GM21723 (cell line): ENCODE measurements at regions not wholly inside any gene's neighbourhood (a gene's known extent, or its start where the extent isn't known, plus 50 kb on each side); places are given as distances from the start of the nearest gene placed in this dataset.
"Not testable (repeated sequence)": the region's sequence is repeated elsewhere in the genome, so short reads cannot be mapped to it uniquely, and the experiment has no call there.

Source experiments
- ATAC-seq: cut with Tn5 transposase; IDR thresholded peaks from one replicate; pipeline ENCODE4 v1.9.1; 2021; ENCODE audit warnings: mild to moderate bottlenecking, moderate library complexity; ENCODE audit not compliant: unreplicated experiment

DNA sequence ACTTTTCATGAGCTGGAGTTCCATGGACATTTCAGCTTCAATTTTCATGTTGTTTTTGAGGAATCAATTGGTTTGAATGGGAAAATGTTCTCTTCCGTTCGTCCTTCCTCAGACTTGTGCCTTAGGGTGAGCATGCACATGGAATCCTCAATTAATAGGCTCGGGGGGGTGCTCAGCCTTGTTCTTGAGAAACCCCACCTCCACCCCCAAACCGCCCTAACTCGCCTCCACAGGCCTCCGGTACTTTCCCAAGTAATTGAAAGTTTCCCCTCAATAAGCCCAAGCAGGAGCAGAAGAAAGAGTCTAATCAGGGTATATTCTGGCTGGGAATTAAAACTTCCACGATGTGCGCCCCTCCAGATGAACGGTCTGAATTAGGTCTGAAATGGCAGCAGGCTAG is 945.2 kb downstream of the GRID1 start:
- no peak for ATAC-seq

DNA sequence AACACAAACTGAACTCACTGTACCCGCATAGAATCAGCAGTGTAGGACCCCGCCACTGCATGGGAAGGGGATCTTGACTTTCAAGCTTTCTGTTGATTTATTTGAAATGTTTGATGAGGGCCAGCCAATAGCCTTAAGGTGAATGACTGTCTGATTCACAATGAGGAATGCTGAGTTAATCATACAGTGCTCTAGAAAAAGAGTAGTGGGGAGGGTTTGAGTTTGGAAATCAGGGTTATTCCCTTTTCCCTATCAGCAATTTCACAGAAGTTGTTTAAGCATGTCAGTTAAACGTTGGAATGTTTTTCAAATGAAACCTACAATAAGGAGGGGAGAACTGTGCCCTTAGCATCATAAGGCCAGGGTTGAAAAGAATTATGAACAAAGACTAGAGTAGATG is 937.5 kb downstream of the GRID1 start:
- ATAC-seq, result no peak

DNA sequence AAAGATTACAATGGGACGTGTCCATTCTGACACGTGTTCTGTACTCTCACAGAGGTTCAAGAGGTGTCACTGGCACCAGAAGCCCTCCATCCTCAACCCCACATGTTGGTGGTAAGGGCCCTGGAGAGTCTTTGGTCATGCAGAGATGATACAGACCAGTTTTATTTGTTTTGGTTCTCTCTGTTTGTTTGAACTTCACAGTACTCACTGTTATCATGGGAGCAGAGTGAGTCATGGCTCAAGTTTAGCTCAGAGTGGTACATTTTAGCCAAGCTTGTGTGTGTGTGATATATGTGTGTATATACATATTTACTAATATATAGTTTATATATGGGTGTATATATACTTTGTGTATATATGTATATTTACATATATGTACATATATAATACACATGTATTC is 935.6 kb downstream of the GRID1 start:
- ATAC-seq, result no peak

DNA sequence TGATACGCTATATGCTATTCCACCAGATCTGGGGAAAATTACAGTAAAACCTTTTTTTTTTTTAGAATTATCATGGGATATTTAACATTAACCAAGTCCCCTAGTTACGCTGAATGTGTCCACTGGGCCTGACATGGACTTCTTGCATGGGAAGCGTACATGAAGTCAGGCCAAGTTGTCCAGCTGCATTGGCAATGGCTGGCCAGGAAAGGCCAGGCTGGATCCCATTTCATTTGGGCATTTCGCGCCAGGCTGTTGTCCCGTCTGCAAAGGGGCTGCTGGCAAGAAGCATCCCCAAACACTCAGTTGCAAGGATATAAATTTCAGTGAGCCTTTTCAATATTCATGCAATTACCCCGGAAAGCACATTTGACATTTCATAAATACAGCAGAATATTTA is 933.3 kb downstream of the GRID1 start:
- ATAC-seq, result no peak

DNA sequence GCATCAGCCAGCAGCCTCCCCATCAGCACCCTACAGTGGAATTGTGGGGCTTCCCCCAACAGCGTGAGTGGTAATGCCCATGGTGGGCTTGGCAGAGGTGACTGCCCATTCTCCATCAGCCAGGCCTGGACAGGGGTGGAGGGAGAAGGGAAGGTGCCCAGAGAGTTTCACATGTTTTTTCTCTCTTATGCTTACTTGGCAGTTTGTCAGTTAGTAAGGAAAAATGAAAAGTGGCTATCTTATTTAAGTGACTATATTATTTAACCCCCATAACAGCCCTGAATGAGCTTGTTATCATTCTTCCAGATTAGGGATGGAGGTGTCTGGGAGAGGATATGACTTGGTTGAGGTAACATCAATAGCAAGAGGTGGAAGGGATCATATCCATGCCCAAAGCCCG is 921.7 kb downstream of the GRID1 start:
- ATAC-seq, result no peak

DNA sequence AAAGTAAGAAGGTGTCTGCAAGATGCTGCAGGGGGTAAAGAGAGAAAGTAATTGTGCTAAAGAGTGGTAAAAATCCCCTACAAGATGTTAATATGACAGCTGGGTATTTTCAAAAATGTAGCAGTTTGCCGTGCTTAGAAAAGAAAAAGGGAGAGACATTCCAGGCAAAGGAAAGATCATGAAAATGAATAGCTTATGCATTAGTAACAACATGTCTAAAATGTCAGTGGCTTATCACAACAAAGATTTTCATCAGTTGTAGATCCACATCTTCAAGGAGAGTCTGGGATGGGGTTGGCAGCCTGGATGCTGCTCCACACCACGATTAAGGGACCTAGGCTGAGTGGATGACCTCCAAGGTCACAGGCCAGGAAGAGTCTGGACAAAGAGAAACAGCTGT is 920.9 kb downstream of the GRID1 start:
- no peak for ATAC-seq

DNA sequence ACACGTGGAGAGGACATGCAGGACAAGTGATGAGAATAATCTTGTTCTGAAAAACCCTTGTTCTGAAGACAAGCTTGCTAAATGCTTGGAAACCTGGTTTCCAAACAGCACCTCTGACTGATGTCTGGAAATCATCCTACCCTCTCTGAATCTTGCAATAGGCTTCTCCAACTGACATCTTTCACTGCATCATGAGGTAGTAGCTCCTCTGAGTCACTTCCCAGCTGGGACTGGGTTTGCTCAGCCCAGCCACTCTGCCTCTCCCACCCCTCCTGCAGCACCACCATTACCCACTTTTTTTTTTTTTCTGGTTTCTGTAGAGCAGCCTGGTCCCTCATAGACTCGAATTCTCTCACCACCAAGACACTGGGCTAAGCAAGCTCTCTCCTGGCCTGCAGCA is 919.8 kb downstream of the GRID1 start:
- no peak for ATAC-seq

DNA sequence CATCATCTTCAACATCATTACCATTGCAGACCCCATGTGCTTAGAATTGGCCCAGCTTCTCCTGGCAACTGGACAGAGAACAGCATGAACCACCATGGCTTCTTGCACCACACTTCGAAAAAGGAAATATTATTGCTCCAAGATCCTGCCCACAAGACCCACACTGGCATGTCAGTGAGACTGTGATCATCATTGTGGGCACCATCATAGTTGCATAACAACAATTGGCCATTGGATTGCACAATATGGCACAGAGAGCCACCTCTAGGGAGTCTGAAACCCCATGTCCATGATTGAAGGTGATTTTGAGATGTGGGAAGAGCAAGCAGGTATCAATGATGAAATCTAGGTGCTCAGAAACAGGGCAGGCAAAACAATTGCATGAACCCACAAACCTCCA is 918.9 kb downstream of the GRID1 start:
- no peak for ATAC-seq

DNA sequence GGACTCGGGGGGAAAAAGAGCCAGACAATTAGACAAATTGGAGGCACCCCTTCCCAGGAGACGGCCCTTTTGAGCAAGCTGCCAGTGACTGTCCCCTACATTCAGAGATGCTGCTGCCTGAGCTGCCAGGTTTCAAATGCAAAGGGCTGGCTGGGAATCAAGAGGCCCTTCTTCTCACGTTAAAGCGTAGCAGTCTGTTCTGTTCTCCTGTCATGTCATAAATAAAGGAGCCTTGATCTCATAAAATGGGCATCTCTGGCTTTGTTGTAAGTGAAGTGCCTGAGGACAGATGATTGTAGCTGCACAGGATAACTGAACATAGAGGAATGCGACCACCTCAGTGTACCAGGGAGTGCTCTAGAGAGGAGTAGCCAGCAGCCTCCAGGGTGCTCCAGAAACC is 917.9 kb downstream of the GRID1 start:
- no peak for ATAC-seq

DNA sequence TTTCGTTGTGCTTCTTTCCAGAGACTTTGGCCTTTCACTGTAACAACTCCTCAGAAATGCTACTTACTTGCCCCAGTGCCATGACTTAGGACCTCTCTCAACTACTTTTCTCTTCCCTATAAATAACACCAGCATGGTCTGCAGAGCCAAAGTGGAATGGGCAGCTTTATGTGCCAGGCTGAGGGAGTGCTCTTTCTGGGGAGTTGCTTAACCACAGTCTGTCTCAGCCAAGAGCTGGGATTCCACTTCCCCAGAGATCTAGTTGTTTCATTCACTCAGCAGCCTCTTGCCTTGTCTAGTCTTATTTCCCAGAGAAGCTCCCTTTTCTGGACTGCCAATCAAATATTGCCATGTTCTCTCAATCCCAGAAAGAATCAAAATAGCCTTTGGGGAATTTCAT is 912.2 kb downstream of the GRID1 start:
- ATAC-seq, result no peak

DNA sequence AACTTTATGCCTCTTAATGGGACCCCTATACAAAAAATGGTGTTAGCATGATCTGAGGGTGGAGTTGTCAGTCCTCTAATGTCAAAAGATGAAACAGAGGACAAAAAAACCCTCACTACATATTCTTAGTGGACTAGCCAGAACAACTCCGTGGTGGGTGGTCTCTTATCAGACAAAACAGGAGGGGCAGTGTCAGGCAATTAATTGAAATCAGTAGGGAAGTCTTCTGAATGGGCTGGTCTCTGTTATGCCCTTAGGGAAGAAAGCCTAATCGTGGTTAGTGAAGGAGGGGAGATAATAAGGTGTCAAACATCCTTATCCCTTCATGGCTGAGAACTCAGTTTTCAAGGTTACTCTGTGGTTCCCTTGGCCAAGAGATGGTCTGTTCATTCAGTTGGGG is 909.4 kb downstream of the GRID1 start:
- no peak for ATAC-seq

DNA sequence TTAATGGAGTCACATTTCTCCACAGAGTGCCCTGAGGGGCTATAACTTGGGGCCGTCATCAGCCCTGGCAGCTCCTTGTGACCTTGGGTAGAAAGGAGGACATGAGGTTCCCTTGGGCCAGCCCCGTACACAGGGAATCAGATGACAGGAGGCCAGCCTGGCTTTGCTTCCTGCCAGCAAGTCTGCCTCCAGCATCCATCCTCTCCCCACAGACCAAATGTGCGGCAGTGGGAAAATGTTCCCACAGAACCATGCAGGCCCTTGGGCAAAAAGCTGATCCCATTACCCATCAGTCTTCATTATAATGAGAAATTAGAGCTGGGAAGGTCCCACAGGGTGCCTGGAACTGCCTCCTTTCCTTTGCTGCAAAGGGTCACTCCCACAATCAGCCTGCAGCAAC is 908.3 kb downstream of the GRID1 start:
- no peak for ATAC-seq

DNA sequence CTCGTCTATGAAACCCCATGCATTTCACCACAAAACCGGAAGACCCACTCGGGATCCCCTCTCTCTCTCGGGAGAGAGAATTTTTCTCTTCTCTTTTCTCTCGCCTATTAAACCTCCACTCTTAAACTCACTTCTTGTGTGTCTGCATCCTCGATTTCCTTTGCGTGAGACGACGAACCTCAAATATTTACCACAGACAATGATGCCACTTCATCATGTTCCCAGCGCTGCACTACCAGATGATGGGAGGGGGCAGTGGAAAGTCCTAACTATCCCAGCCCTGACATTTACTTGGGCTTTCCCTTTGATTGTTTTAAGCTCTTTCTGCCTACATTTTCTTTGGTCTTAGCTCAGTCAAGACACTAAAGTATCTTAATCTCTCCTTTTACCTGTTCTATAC is 906.7 kb downstream of the GRID1 start:
- no peak for ATAC-seq

DNA sequence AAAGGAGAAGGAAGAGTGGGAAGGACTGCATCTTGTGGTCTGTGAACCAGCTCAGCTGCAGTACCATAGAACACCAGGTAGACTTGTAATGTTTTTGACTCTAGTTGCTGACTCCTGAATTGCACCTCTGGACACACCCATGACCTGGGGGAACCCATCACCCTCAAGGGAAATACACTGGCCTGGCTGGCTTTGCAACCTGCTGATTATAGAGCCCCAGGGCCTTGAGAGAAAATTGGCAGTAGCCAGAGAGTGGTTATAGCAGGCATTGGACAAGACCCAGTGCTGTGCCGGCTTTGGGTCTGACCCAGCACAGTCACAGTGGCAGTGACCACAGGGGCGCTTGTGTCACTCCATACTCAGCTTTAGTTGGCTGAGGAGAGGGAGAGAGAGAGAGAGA is 902.3 kb downstream of the GRID1 start:
- no peak for ATAC-seq

DNA sequence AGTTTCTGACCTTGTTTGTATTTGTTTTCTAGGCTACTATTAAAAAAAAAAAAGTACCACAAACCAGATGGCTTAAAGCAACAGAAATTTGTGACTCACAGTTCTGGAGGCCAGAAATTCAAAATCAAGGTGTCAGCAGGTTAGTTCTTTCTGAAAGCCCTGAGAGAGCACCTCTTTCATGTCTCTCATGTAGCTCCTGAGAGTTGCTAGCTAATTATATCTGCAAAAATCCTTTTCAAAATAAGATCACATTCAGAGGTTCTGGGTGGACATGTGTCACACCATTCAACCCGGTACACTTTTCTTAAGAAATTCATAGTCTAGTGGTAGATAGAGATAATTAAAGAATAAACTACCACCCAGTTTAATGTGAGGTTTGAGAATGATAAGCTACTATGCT is 888.6 kb downstream of the GRID1 start:
- ATAC-seq, result no peak

DNA sequence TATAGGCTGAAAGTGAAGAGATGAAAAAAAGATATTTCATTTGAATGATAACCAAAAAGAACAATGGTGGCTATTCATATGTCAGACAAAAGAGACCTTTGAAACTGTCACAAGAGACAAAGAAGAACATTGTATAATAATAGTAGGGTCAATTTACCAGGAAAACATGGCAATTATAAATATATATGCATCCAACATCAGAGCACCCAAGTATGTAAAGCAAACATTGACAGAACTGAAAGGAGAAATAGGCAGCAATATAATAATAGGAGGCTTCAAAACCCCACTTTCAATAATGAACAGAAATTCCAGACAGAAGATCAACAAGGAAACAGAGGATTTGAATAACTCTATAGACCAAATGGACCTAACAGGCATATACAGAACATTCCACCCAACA is 876.2 kb downstream of the GRID1 start:
- ATAC-seq, result no peak

DNA sequence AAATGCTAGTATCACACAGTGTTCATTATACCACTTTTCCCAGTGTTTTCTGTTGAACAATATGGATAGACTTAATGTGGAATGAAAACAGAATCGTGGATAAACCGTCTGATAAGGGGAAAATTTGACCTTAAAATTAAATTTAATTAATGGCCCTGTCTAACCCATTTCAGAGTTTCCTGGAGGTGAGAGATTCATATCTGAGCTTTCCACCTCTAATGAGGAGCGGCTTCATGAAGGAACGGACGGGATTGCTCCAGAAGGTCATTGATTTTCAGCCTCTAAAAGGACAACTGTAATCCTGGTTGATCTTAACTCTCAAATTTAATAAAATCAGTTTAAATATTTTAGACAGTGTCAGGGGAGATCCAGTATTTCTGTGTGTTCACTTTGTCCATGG is 874.9 kb downstream of the GRID1 start:
- ATAC-seq, result no peak

DNA sequence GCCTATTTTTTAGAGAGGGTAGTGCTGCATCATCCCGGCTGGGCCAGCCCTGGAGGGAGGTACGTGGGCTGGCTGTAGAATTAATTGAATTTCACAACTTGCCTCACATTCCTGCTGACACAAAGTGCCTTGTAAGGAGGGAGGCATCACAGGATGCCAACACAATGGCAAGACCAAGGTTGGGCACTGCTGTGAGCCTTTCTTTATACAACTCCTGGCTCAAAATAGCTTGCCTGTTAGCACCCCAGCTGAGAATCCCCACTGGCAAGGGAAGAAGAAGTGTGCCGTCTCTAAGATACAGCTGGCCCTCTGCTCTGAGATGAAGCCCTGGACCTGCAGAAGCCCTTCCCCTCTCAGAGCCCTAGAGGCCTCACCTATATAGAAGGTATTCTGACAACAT is 873.9 kb downstream of the GRID1 start:
- no peak for ATAC-seq

DNA sequence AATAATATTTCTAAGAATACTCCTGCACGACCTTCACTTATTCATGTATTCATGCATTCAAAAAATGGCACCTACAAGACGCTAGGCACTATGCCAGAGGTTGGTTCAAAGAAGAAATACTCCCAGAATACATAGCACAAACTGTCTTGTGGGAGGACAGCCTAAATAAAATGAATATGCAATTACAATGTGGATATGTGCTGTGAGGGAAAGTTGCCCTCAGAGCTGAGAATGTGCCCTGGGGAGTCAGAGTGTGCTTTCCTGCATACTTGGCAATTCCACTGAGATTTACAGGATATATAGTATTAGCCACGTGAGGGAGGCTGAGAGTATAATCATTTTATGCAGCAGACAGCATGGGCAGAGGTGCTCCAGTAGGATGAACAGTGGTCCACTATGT is 872.9 kb downstream of the GRID1 start:
- ATAC-seq, result no peak

DNA sequence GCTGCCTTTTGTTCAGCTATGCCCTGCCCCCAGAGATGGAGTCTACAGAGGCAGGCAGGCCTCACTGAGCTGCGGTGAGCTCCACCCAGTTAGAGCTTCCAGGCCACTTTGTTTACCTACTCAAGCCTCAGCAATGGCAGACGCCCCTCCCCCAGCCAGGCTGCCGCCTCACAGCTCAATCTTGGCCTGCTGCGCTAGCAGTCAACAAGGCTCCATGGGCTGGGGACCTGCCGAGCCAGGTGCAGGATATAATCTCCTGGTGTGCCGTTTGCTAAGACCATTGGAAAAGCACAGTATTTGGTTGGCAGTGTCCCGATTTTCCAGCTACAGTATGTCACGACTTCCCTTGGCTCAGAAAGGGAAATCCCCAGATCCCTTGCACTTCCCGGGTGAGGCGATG is 862.0 kb downstream of the GRID1 start:
- not testable (repeated sequence) for ATAC-seq

DNA sequence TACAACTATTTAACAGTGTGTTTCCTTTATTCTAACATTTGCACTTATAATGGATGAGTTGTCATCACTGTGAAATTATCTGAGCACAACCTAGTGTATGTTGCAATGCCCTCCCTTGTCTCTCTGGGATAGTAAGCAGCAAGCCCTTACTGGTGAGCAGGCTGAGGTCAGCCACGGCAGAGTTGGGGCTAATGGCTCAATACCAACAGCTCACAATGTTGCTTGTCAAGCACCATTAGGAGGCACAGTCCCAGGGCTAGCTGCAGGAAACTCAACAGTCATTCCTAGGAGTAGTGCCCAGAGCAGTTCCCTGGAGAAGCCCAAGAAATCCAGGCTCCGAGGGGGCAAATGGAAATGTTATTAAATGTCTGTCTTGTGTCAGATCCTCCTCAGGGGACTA is 858.4 kb downstream of the GRID1 start:
- ATAC-seq, result no peak

DNA sequence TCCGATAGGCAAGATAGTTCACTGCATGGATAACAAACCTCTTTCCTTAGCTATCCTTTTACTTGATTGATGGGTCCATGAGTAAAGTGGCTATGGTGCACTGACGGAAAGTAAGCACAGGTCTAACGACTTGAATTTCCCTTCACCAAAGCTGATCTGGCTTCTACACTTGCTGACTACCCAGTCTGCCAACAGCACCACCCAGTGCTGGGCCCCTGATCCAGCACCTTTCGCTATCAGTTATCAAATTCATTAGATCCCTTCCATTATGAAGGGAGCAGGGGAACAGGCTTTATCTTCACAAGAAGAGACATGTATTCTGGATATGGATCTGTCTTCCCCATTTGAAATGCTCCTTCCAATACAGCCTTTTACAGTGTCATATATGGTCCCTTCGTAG is 855.9 kb downstream of the GRID1 start:
- no peak for ATAC-seq

DNA sequence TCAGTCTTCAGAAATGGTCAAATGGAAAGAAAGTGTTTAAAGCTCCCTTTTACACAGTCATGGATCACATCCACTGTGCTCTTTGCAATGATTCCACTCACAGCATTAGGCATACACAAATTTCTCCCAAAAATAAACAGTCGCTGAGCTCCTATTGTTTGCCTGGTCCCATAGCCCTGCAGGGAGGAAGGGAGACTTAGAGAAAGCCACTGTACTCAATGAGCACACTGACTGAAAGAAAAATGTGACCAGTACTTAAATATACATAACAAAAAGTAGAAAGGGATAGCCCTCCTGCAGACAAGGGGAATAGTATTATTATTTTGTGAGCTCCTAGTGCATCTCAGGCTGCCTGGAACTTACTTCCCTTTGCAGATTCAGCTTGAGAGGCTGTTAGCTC is 853.2 kb downstream of the GRID1 start:
- no peak for ATAC-seq

DNA sequence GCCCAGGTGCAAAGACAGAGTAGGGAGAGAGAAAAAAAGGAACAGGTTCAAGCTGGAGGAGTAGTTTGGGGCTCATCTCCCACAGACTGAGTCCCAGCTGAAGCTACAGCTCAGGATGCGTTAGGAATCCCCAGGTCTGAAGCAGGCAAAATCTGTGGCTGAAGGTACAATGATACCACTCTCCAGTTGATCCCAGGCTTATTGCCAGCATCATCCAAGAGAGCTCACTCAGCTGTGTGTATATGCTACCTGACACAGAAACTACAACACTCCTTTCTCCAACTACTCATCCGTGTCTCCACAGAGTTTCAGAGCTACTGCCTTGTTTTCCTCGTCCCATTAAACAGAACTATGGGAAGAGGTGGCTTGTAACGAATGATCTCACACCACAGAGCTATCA is 851.3 kb downstream of the GRID1 start:
- ATAC-seq, result no peak
